ENCODE measurements at regions not wholly inside any gene's neighbourhood (a gene's known extent, or its start where the extent isn't known, plus 50 kb on each side); places are given as distances from the start of the nearest gene placed in this dataset.

DNA sequence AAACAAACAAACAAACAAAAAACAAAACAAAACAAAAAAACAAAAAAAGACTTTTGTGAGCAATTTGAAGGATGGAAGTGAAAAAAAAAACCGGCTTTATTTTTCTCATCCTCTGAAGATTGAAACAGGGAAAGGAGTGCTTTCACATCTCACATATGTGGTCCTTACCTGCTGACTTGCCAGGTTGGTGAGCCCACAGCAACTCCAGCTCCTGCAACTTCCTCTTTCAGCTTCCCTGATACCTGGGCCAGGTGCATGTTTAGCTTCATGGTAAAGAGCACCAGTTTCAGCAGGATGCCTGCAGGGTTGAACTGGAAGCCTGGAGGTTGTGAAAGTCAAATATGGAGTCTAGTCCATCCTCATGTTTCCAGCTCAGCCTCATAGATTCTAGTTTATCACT lies 221.2 kb upstream of the OTX2 start:
- TF ChIP-seq RBFOX2 (IDR thresholded peaks at IDR 0.05; ENCODE audit: low read depth, low read length) (no peak), TP53 (CRISPR knock-in tag; conservative IDR thresholded peaks at IDR 0.05) (no peak), RAD21 (CRISPR knock-in tag; IDR thresholded peaks at IDR 0.05) (no peak), ZFP36 (IDR thresholded peaks at IDR 0.05; ENCODE audit: borderline replicate concordance, low read depth, low read length, partially characterized antibody) (no peak), EZH2 (conservative IDR thresholded peaks at IDR 0.05; ENCODE audit: low read depth, low read length) (no peak), ELF3 (CRISPR knock-in tag; IDR thresholded peaks at IDR 0.05) (no peak), POLR2A (IDR thresholded peaks at IDR 0.05; ENCODE audit: insufficient read depth in 1 of 2, low read depth in 2 of 2, low read length in 2 of 2) (no peak), POLR2AphosphoS5 (IDR thresholded peaks at IDR 0.05; ENCODE audit: low read depth, low read length) (no peak), ZSCAN30 (CRISPR knock-in tag; IDR thresholded peaks at IDR 0.05) (no peak)
- TF ChIP-seq, protein P1, sequence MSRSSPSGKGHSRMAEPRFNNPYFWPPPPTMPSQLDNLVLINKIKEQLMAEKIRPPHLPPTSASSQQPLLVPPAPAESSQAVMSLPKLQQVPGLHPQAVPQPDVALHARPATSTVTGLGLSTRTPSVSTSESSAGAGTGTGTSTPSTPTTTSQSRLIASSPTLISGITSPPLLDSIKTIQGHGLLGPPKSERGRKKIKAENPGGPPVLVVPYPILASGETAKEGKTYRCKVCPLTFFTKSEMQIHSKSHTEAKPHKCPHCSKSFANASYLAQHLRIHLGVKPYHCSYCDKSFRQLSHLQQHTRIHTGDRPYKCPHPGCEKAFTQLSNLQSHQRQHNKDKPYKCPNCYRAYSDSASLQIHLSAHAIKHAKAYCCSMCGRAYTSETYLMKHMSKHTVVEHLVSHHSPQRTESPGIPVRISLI (CRISPR knock-in tag; IDR thresholded peaks at IDR 0.05; ENCODE audit: borderline replicate concordance) = no peak

Data from HepG2 (cell line).